ENCODE measurements at regions not wholly inside any gene's neighbourhood (a gene's known extent, or its start where the extent isn't known, plus 50 kb on each side); places are given as distances from the start of the nearest gene placed in this dataset.

GRCh38 chr5:125293223-125293622 is 546.8 kb upstream of the ZNF608 start:
- no peak for TF ChIP-seq CTCF (IDR thresholded peaks at IDR 0.05; ENCODE audit: insufficient read depth, low read length)
- no peak for DNase-seq (ENCODE audit: low read depth)
- H3K4me3 ChIP-seq (ENCODE audit: low read depth, low read length), result no peak overlapping the region

- no peak for TF ChIP-seq CTCF (IDR thresholded peaks at IDR 0.05; ENCODE audit: insufficient read depth, low read length)
- no peak for DNase-seq (ENCODE audit: low read depth)
- H3K4me3 ChIP-seq (ENCODE audit: low read depth, low read length), result no peak overlapping the region
These were observed 547.3 kb upstream of the ZNF608 start for GRCh38 chr5:125293726-125294125.

GRCh38 chr5:125294844-125295243 is 548.4 kb upstream of the ZNF608 start:
- no peak for TF ChIP-seq CTCF (IDR thresholded peaks at IDR 0.05; ENCODE audit: insufficient read depth, low read length)
- H3K4me3 ChIP-seq (ENCODE audit: low read depth, low read length), result no peak overlapping the region
- DNase-seq (ENCODE audit: low read depth), result no peak

GRCh38 chr5:125295405-125295872 is 549.0 kb upstream of the ZNF608 start:
- no peak overlapping the region for H3K4me3 ChIP-seq (ENCODE audit: low read depth, low read length)
- DNase-seq (ENCODE audit: low read depth), result peak; percentile 55
- TF ChIP-seq CTCF (IDR thresholded peaks at IDR 0.05; ENCODE audit: insufficient read depth, low read length), result no peak

GRCh38 chr5:125298258-125298657 is 551.8 kb upstream of the ZNF608 start:
- DNase-seq (ENCODE audit: low read depth), result no peak
- TF ChIP-seq CTCF (IDR thresholded peaks at IDR 0.05; ENCODE audit: insufficient read depth, low read length), result no peak
- H3K4me3 ChIP-seq (ENCODE audit: low read depth, low read length), result no peak overlapping the region

GRCh38 chr5:125298746-125299379 is 552.4 kb upstream of the ZNF608 start:
- no peak overlapping the region for H3K4me3 ChIP-seq (ENCODE audit: low read depth, low read length)
- no peak for TF ChIP-seq CTCF (IDR thresholded peaks at IDR 0.05; ENCODE audit: insufficient read depth, low read length)
- no peak for DNase-seq (ENCODE audit: low read depth)

GRCh38 chr5:125301711-125302110 is 555.3 kb upstream of the ZNF608 start:
- DNase-seq (ENCODE audit: low read depth), result no peak
- no peak for TF ChIP-seq CTCF (IDR thresholded peaks at IDR 0.05; ENCODE audit: insufficient read depth, low read length)
- no peak overlapping the region for H3K4me3 ChIP-seq (ENCODE audit: low read depth, low read length)
